ENCODE measurements at regions not wholly inside any gene's neighbourhood (a gene's known extent, or its start where the extent isn't known, plus 50 kb on each side); places are given as distances from the start of the nearest gene placed in this dataset.

- TF ChIP-seq GATA2 (IDR thresholded peaks at IDR 0.05; ENCODE audit: low read depth, low read length) (no peak), GATA3 (IDR thresholded peaks at IDR 0.05; ENCODE audit: low read depth, low read length) (no peak)
Observed at GRCh38 chr4:43238585-43238984, 346.1 kb downstream of the GRXCR1 start.

Data from SH-SY5Y (cell line).